ENCODE measurements at regions not wholly inside any gene's neighbourhood (a gene's known extent, or its start where the extent isn't known, plus 50 kb on each side); places are given as distances from the start of the nearest gene placed in this dataset.

GRCh38 chr4:14368391-14368790, 633.9 kb upstream of the CPEB2 start:
- peak; percentile 15 for DNase-seq (ENCODE audit: insufficient read length, low spot score, missing footprints)
- Histone ChIP-seq H2AFZ (ENCODE audit: low read length) (no peak overlapping the region), H3K27me3 (ENCODE audit: insufficient read depth, low read length) (no peaks in the 10 kb centered on the region), H3K4me2 (ENCODE audit: insufficient read depth, low read length) (no peak overlapping the region), H3K4me3 (ENCODE audit: insufficient read depth, low read length) (no peak overlapping the region), H3K27ac (ENCODE audit: low read depth, low read length) (no peak overlapping the region), H3K36me3 (ENCODE audit: insufficient read depth, low read length) (no peaks in the 10 kb centered on the region), H4K20me1 (ENCODE audit: insufficient read depth, low read length) (no peaks in the 10 kb centered on the region), H3K79me2 (ENCODE audit: insufficient read depth, low read length) (no peaks in the 10 kb centered on the region), H3K4me1 (ENCODE audit: insufficient read depth, low read length) (no peaks in the 10 kb centered on the region), H3K9me3 (ENCODE audit: low read depth, low read length) (no peaks in the 10 kb centered on the region)
- TF ChIP-seq CTCF (IDR thresholded peaks at IDR 0.05; ENCODE audit: extremely low read depth, low read depth, low read length), result no peak

DNA sequence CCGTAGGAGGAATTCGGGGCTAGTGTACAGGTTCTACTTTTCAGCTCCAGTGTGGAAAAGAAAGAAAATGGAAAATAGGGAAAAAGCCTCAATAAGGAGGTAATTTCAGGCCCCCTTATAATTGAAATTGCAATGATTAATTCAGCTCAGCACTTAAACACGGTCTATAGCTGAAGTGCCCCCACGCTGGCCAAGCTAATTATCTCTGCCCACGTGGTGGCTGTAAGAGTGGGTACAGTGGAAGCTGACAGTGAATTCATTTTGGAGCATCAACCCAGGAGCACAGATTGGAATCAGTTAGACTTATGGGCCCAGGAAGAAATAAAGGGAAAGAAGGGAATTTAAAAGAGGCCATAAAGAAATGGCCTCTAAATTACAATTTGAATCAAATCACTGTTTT, 631.1 kb upstream of the CPEB2 start:
- H4K20me1 ChIP-seq (ENCODE audit: insufficient read depth, low read length), result no peaks in the 10 kb centered on the region
- H3K79me2 ChIP-seq (ENCODE audit: insufficient read depth, low read length), result no peaks in the 10 kb centered on the region
- H3K4me1 ChIP-seq (ENCODE audit: insufficient read depth, low read length), result no peaks in the 10 kb centered on the region
- no peaks in the 10 kb centered on the region for H3K9me3 ChIP-seq (ENCODE audit: low read depth, low read length)
- H3K36me3 ChIP-seq (ENCODE audit: insufficient read depth, low read length), result no peaks in the 10 kb centered on the region
- H3K27me3 ChIP-seq (ENCODE audit: insufficient read depth, low read length), result no peaks in the 10 kb centered on the region
- H3K4me2 ChIP-seq (ENCODE audit: insufficient read depth, low read length), result no peak overlapping the region
- H3K27ac ChIP-seq (ENCODE audit: low read depth, low read length), result no peak overlapping the region
- no peak overlapping the region for H3K4me3 ChIP-seq (ENCODE audit: insufficient read depth, low read length)
- no peak for TF ChIP-seq CTCF (IDR thresholded peaks at IDR 0.05; ENCODE audit: extremely low read depth, low read depth, low read length)
- no peak for DNase-seq (ENCODE audit: insufficient read length, low spot score, missing footprints)
- no peak overlapping the region for H2AFZ ChIP-seq (ENCODE audit: low read length)

DNA sequence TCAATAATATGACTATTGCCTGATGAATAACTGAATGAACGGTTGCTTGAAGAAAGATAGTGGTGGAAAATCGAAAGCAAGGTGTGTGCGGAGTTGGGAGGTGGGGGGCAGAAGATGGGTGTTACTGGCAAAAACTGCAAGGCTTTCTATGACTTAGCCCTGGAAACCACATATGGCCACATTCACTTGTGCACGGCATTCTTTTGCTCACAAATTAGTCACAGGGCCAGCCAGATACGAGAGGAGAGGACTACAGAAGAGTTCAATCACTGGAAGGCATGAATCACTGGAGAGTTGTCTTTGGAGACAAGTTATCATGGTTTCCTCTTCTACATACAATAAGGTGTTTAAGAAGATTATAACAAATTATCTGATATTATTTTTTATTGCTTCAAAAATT, 626.5 kb upstream of the CPEB2 start:
- TF ChIP-seq CTCF (IDR thresholded peaks at IDR 0.05; ENCODE audit: extremely low read depth, low read depth, low read length), result no peak
- no peaks in the 10 kb centered on the region for H4K20me1 ChIP-seq (ENCODE audit: insufficient read depth, low read length)
- no peak overlapping the region for H2AFZ ChIP-seq (ENCODE audit: low read length)
- H3K4me1 ChIP-seq (ENCODE audit: insufficient read depth, low read length), result no peaks in the 10 kb centered on the region
- H3K27me3 ChIP-seq (ENCODE audit: insufficient read depth, low read length), result no peaks in the 10 kb centered on the region
- no peaks in the 10 kb centered on the region for H3K79me2 ChIP-seq (ENCODE audit: insufficient read depth, low read length)
- H3K9me3 ChIP-seq (ENCODE audit: low read depth, low read length), result peaks cover 3% of the 10 kb centered on the region
- no peaks in the 10 kb centered on the region for H3K36me3 ChIP-seq (ENCODE audit: insufficient read depth, low read length)
- H3K27ac ChIP-seq (ENCODE audit: low read depth, low read length), result no peak overlapping the region
- no peak overlapping the region for H3K4me3 ChIP-seq (ENCODE audit: insufficient read depth, low read length)
- DNase-seq (ENCODE audit: insufficient read length, low spot score, missing footprints), result peak; percentile 55
- H3K4me2 ChIP-seq (ENCODE audit: insufficient read depth, low read length), result no peak overlapping the region

DNA sequence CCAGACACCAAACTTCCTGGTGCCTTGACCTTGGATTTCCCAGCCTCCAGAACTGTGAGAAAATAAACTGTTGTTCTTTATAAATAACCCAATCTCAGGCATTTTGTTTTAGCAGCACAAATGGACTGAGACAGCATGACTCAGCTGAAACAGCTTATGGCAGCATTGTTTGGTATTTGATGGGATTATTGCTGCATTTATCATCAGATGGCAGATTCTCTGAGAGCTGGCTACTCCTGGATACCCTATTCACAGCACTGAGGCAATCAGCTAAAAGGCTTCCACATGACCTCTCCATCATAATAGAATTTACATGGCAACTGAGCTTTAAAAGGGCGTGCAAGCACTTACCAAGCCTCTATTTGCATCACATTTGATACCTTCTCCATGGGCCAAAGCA, 623.1 kb upstream of the CPEB2 start:
- no peaks in the 10 kb centered on the region for H3K27me3 ChIP-seq (ENCODE audit: insufficient read depth, low read length)
- H3K79me2 ChIP-seq (ENCODE audit: insufficient read depth, low read length), result no peaks in the 10 kb centered on the region
- DNase-seq (ENCODE audit: insufficient read length, low spot score, missing footprints), result no peak
- peaks cover 3% of the 10 kb centered on the region for H3K9me3 ChIP-seq (ENCODE audit: low read depth, low read length)
- no peak overlapping the region for H2AFZ ChIP-seq (ENCODE audit: low read length)
- H4K20me1 ChIP-seq (ENCODE audit: insufficient read depth, low read length), result no peaks in the 10 kb centered on the region
- no peaks in the 10 kb centered on the region for H3K36me3 ChIP-seq (ENCODE audit: insufficient read depth, low read length)
- TF ChIP-seq CTCF (IDR thresholded peaks at IDR 0.05; ENCODE audit: extremely low read depth, low read depth, low read length), result no peak
- H3K4me2 ChIP-seq (ENCODE audit: insufficient read depth, low read length), result no peak overlapping the region
- H3K27ac ChIP-seq (ENCODE audit: low read depth, low read length), result no peak overlapping the region
- no peaks in the 10 kb centered on the region for H3K4me1 ChIP-seq (ENCODE audit: insufficient read depth, low read length)
- H3K4me3 ChIP-seq (ENCODE audit: insufficient read depth, low read length), result no peak overlapping the region
